ENCODE measurements at regions not wholly inside any gene's neighbourhood (a gene's known extent, or its start where the extent isn't known, plus 50 kb on each side); places are given as distances from the start of the nearest gene placed in this dataset.

- H3K9me3 ChIP-seq, result no peaks in the 10 kb centered on the region
- peaks cover 0 to 20% (median 0%) of the 10 kb centered on the region in 3 donors for H3K4me1 ChIP-seq
- 52% methylated on average over 2 of the region's 3 CpGs; no CpG with 5 or more reads in 1 of the 2 donors for WGBS, 2 donors (ENCODE audit: low coverage in 1 of 2)
- TF ChIP-seq POLR2AphosphoS5 (IDR thresholded peaks at IDR 0.05) (no peak), POLR2A (IDR thresholded peaks at IDR 0.05) (no peak), CTCF (IDR thresholded peaks at IDR 0.05) (no peak), EP300 (IDR thresholded peaks at IDR 0.05) (no peak)
- no peak for ATAC-seq
- no peak overlapping the region for H3K4me3 ChIP-seq
- peaks cover 5% of the 10 kb centered on the region for H3K27me3 ChIP-seq
- H3K36me3 ChIP-seq, result no peaks in the 10 kb centered on the region
- H3K27ac ChIP-seq, result no peak overlapping the region
Measured at GRCh38 chr5:133866903-133867245, 101.6 kb downstream of the C5orf15 start.

- no peaks in the 10 kb centered on the region for H3K9me3 ChIP-seq
- no peak for TF ChIP-seq POLR2AphosphoS5 (IDR thresholded peaks at IDR 0.05)
- no peak for TF ChIP-seq CTCF (IDR thresholded peaks at IDR 0.05)
- TF ChIP-seq EP300 (IDR thresholded peaks at IDR 0.05), result no peak
- TF ChIP-seq POLR2A (IDR thresholded peaks at IDR 0.05), result no peak
- ATAC-seq, result no peak
- peaks cover 5% of the 10 kb centered on the region for H3K27me3 ChIP-seq
- H3K4me1 ChIP-seq, result peaks cover 0 to 20% (median 0%) of the 10 kb centered on the region in 3 donors
- H3K27ac ChIP-seq, result no peak overlapping the region
- H3K4me3 ChIP-seq, result no peak overlapping the region
- no peaks in the 10 kb centered on the region for H3K36me3 ChIP-seq
- 40 to 90% methylated on average over 1 to 6 of the region's 12 CpGs for WGBS, 2 donors (ENCODE audit: low coverage in 1 of 2)
Measured at GRCh38 chr5:133866160-133866902, 102.1 kb downstream of the C5orf15 start.

GRCh38 chr5:133865113-133865512, 103.3 kb downstream of the C5orf15 start:
- no peak for ATAC-seq
- H3K9me3 ChIP-seq, result no peaks in the 10 kb centered on the region

GRCh38 chr5:133864711-133865110, 103.7 kb downstream of the C5orf15 start:
- 86 to 97% methylated on average over 3 of the region's 5 CpGs for WGBS, 2 donors (ENCODE audit: low coverage in 1 of 2)
- Histone ChIP-seq H3K4me3 (no peak overlapping the region), H3K9me3 (no peaks in the 10 kb centered on the region), H3K27ac (no peak overlapping the region), H3K4me1 (peaks cover 0 to 9% (median 0%) of the 10 kb centered on the region in 3 donors), H3K36me3 (no peaks in the 10 kb centered on the region), H3K27me3 (peaks cover 4% of the 10 kb centered on the region)
- no peak for TF ChIP-seq EP300 (IDR thresholded peaks at IDR 0.05)
- TF ChIP-seq POLR2AphosphoS5 (IDR thresholded peaks at IDR 0.05), result no peak
- ATAC-seq, result no peak

More at GRCh38 chr5:133865113-133865512, 103.3 kb downstream of the C5orf15 start:
- TF ChIP-seq CTCF (IDR thresholded peaks at IDR 0.05), result no peak
- TF ChIP-seq POLR2AphosphoS5 (IDR thresholded peaks at IDR 0.05), result no peak
- TF ChIP-seq EP300 (IDR thresholded peaks at IDR 0.05), result no peak
- TF ChIP-seq POLR2A (IDR thresholded peaks at IDR 0.05), result no peak
- WGBS, 2 donors (ENCODE audit: low coverage in 1 of 2), result 49 to 75% methylated on average over 2 to 5 of the region's 5 CpGs
- Histone ChIP-seq H3K36me3 (no peaks in the 10 kb centered on the region), H3K27me3 (peaks cover 5% of the 10 kb centered on the region), H3K4me3 (no peak overlapping the region), H3K27ac (no peak overlapping the region), H3K4me1 (peaks cover 0 to 12% (median 0%) of the 10 kb centered on the region in 3 donors)

- no peaks in the 10 kb centered on the region for H3K9me3 ChIP-seq
- peaks cover 0 to 2% (median 0%) of the 10 kb centered on the region in 3 donors for H3K4me1 ChIP-seq
- no peak overlapping the region for H3K27ac ChIP-seq
- no peak for TF ChIP-seq POLR2A (IDR thresholded peaks at IDR 0.05)
- TF ChIP-seq EP300 (IDR thresholded peaks at IDR 0.05), result no peak
- TF ChIP-seq POLR2AphosphoS5 (IDR thresholded peaks at IDR 0.05), result no peak
- TF ChIP-seq CTCF (IDR thresholded peaks at IDR 0.05), result no peak
- no peaks in the 10 kb centered on the region for H3K27me3 ChIP-seq
- 53 to 76% methylated on average over 5 to 7 of the region's 11 CpGs for whole genome bisulfite sequencing, 2 donors (ENCODE audit: low coverage in 1 of 2)
- H3K4me3 ChIP-seq, result no peak overlapping the region
- no peaks in the 10 kb centered on the region for H3K36me3 ChIP-seq
- ATAC-seq, result no peak
Measured at GRCh38 chr5:133863857-133864585, 104.4 kb downstream of the C5orf15 start.

Measured in gastroesophageal sphincter (tissue), 4 donors.